ENCODE measurements at regions not wholly inside any gene's neighbourhood (a gene's known extent, or its start where the extent isn't known, plus 50 kb on each side); places are given as distances from the start of the nearest gene placed in this dataset.

GRCh38 chr6:67608099-67608749 lies 1026.9 kb upstream of the ADGRB3 start:
- Histone ChIP-seq H3K27me3 (ENCODE audit: insufficient read depth, low read length, poor library complexity) (no peaks in the 10 kb centered on the region), H3K9ac (ENCODE audit: low read depth, low read length) (no peak overlapping the region), H3K36me3 (ENCODE audit: insufficient read depth, low read length) (no peaks in the 10 kb centered on the region), H3K9me3 (ENCODE audit: insufficient read depth, low read length, severe bottlenecking) (peaks cover 2% of the 10 kb centered on the region), H3K4me2 (ENCODE audit: insufficient read depth, low read length) (no peak overlapping the region), H3K4me3 (ENCODE audit: low read depth in 1 of 2, low read length in 2 of 2) (no peak overlapping the region), H3K4me1 (ENCODE audit: insufficient read depth, low read length) (no peaks in the 10 kb centered on the region), H2AFZ (ENCODE audit: low read depth, low read length) (no peak overlapping the region), H3K79me2 (ENCODE audit: insufficient read depth, low read length) (no peaks in the 10 kb centered on the region), H4K20me1 (ENCODE audit: insufficient read depth, low read length) (no peaks in the 10 kb centered on the region), H3K27ac (ENCODE audit: low read length) (no peak overlapping the region)
- TF ChIP-seq EZH2 (IDR thresholded peaks at IDR 0.05; ENCODE audit: borderline replicate concordance, low read depth, low read length, severe bottlenecking) = no peak
- TF ChIP-seq, protein P1, sequence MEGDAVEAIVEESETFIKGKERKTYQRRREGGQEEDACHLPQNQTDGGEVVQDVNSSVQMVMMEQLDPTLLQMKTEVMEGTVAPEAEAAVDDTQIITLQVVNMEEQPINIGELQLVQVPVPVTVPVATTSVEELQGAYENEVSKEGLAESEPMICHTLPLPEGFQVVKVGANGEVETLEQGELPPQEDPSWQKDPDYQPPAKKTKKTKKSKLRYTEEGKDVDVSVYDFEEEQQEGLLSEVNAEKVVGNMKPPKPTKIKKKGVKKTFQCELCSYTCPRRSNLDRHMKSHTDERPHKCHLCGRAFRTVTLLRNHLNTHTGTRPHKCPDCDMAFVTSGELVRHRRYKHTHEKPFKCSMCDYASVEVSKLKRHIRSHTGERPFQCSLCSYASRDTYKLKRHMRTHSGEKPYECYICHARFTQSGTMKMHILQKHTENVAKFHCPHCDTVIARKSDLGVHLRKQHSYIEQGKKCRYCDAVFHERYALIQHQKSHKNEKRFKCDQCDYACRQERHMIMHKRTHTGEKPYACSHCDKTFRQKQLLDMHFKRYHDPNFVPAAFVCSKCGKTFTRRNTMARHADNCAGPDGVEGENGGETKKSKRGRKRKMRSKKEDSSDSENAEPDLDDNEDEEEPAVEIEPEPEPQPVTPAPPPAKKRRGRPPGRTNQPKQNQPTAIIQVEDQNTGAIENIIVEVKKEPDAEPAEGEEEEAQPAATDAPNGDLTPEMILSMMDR (IDR thresholded peaks at IDR 0.05; ENCODE audit: borderline replicate concordance, extremely low read depth, low read length, poor library complexity, severe bottlenecking) = no peak
- ATAC-seq (ENCODE audit: insufficient read depth, low read depth) (no peak), DNase-seq (no peak)

DNA sequence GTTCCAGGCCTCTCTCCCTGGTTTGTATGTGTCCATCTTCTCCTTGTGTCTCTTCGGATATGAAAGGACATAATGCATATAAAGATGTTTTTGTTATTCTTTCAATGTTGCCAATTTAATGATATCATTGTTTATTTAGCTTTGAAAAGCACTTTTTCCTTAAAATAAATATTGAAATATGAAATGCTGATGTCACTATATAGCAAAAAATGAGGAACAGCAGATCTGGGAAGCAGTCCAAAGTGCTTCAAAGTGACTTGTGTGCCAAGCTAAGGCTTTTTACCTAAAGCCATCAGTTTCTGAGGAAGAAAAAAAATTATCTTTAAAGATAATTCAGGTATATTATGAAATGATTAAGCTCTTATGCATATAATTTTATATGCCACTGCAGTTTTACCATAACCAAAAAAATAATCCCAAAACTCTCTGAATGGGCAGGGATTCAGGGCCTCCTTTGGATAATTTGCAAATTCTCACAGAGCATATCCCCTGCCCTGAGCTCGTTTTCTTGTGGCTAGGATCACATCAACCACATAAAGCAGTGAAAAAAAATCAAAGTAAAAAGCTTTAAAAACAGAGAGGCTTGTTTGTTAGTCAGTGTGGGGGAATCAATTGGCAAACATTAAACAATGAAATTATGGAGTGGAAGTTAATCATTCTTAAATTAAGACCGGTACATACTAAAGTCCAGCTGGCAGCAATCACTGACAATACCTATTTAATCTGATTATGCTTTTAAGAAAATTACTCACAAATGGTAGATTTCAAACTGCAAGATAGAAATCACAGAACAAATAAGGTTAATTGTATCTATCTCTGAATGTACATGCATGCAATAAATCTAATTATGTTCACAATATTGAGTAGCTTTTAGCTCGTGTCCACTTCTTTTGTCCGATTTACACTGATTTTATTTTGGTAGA lies 1027.9 kb upstream of the ADGRB3 start:
- H3K79me2 ChIP-seq (ENCODE audit: insufficient read depth, low read length) = no peaks in the 10 kb centered on the region
- H3K9ac ChIP-seq (ENCODE audit: low read depth, low read length) = no peak overlapping the region
- no peak overlapping the region for H3K4me2 ChIP-seq (ENCODE audit: insufficient read depth, low read length)
- H3K9me3 ChIP-seq (ENCODE audit: insufficient read depth, low read length, severe bottlenecking) = peaks cover 2% of the 10 kb centered on the region
- H2AFZ ChIP-seq (ENCODE audit: low read depth, low read length) = no peak overlapping the region
- DNase-seq (no peak), ATAC-seq (ENCODE audit: insufficient read depth, low read depth) (no peak)
- H3K4me1 ChIP-seq (ENCODE audit: insufficient read depth, low read length) = no peaks in the 10 kb centered on the region
- H4K20me1 ChIP-seq (ENCODE audit: insufficient read depth, low read length) = no peaks in the 10 kb centered on the region
- H3K4me3 ChIP-seq (ENCODE audit: low read depth in 1 of 2, low read length in 2 of 2) = no peak overlapping the region
- H3K27ac ChIP-seq (ENCODE audit: low read length) = no peak overlapping the region
- TF ChIP-seq, protein P1 (IDR thresholded peaks at IDR 0.05; ENCODE audit: borderline replicate concordance, extremely low read depth, low read length, poor library complexity, severe bottlenecking) = no peak
- TF ChIP-seq EZH2 (IDR thresholded peaks at IDR 0.05; ENCODE audit: borderline replicate concordance, low read depth, low read length, severe bottlenecking) = no peak
- H3K27me3 ChIP-seq (ENCODE audit: insufficient read depth, low read length, poor library complexity) = no peaks in the 10 kb centered on the region
- no peaks in the 10 kb centered on the region for H3K36me3 ChIP-seq (ENCODE audit: insufficient read depth, low read length)

GRCh38 chr6:67594366-67594765 lies 1040.7 kb upstream of the ADGRB3 start:
- Histone ChIP-seq H3K9ac (ENCODE audit: low read depth, low read length) (no peak overlapping the region), H3K4me3 (ENCODE audit: low read depth in 1 of 2, low read length in 2 of 2) (no peak overlapping the region)

More at GRCh38 chr6:67594366-67594765, 1040.7 kb upstream of the ADGRB3 start:
- Histone ChIP-seq H3K36me3 (ENCODE audit: insufficient read depth, low read length) (no peaks in the 10 kb centered on the region), H3K4me2 (ENCODE audit: insufficient read depth, low read length) (no peak overlapping the region), H4K20me1 (ENCODE audit: insufficient read depth, low read length) (no peaks in the 10 kb centered on the region), H3K9me3 (ENCODE audit: insufficient read depth, low read length, severe bottlenecking) (no peaks in the 10 kb centered on the region), H3K79me2 (ENCODE audit: insufficient read depth, low read length) (no peaks in the 10 kb centered on the region), H3K27me3 (ENCODE audit: insufficient read depth, low read length, poor library complexity) (no peaks in the 10 kb centered on the region), H2AFZ (ENCODE audit: low read depth, low read length) (no peak overlapping the region), H3K27ac (ENCODE audit: low read length) (no peak overlapping the region), H3K4me1 (ENCODE audit: insufficient read depth, low read length) (no peaks in the 10 kb centered on the region)
- TF ChIP-seq EZH2 (IDR thresholded peaks at IDR 0.05; ENCODE audit: borderline replicate concordance, low read depth, low read length, severe bottlenecking) = no peak
- TF ChIP-seq, protein P1 (IDR thresholded peaks at IDR 0.05; ENCODE audit: borderline replicate concordance, extremely low read depth, low read length, poor library complexity, severe bottlenecking) = no peak
- DNase-seq (no peak), ATAC-seq (ENCODE audit: insufficient read depth, low read depth) (no peak)
